HCT116 (cell line): ENCODE measurements at regions not wholly inside any gene's neighbourhood (a gene's known extent, or its start where the extent isn't known, plus 50 kb on each side); places are given as distances from the start of the nearest gene placed in this dataset.

Experiments used
- ATAC-seq: fragments of 200-7000 bp; cut with Tn5 transposase; 2 replicates; pipeline ENCODE4 v1.9.1; 2020; ENCODE audit warnings: mild to moderate bottlenecking, moderate library complexity
- BruUV-seq: library from RNA; stranded (reverse); fragments of 400-500 nt; replicated peaks from 2 replicates; lab custom pipeline; 2021; lab: Mats Ljungman, UMichigan
- CTCF ChIA-PET: fragments of 300-600 bp; sonication (Branson Sonifier 250); formaldehyde crosslinking; loops from one replicate; lab custom pipeline; 2021; ENCODE audit warnings: antibody characterized with exemption; lab: Charles Lee
- POLR2A ChIA-PET: fragments of 300-600, 350-600 bp; sonication (Branson Sonifier 250); formaldehyde crosslinking; loops from one replicate; lab custom pipeline; 2021; ENCODE audit warnings: antibody characterized with exemption; lab: Charles Lee
- RAD21 ChIA-PET, 2 experiments: fragments of 300-600 bp; sonication (Branson Sonifier 250); formaldehyde crosslinking; loops; one replicate each; lab custom pipeline; 2023; ENCODE audit warnings: low total read pairs in 2 of 2; ENCODE audit not compliant: uncharacterized antibody in 2 of 2, unreplicated experiment in 2 of 2, low non-redundant PET in 1 of 2; lab: Charles Lee
- DNase-seq: peaks from one replicate; pipeline ENCODE4 v3.0.0-alpha.2; 2010; ENCODE audit warnings: low read depth, low spot score
- H2AFZ ChIP-seq: fragments of 200-600 bp; shearing (Covaris generic), sonication (generic); 2 replicates; pipeline ENCODE4 v1.6.1; 2017; ENCODE audit warnings: low read depth, mixed run types, mixed read lengths, antibody characterized with exemption, low read length; ENCODE audit not compliant: poor library complexity, severe bottlenecking
- H3K27ac ChIP-seq: 2 replicates; pipeline ENCODE4 v1.5.1; 2012; ENCODE audit warnings: low read depth, low read length
- H3K27me3 ChIP-seq: fragments of 200-600 bp; sonication (generic); 2 replicates; pipeline ENCODE4 v1.6.1; 2016; ENCODE audit warnings: mixed run types, low read length, mixed read lengths; ENCODE audit not compliant: insufficient read depth
- H3K36me3 ChIP-seq, 2 experiments: fragments of 200-500 bp in 1 of 2; fragments of 200-600 bp in 1 of 2; sonication (Bioruptor generic) in 1 of 2; sonication (generic) in 1 of 2; 2 replicates each; pipeline versions ENCODE4 v1.5.1 to v1.6.1; 2014 to 2016; ENCODE audit warnings: low read length in 2 of 2, inconsistent platforms in 1 of 2, mixed read lengths in 1 of 2, mixed run types in 1 of 2; ENCODE audit not compliant: insufficient read depth in 2 of 2, control insufficient read depth in 1 of 2
- H3K4me1 ChIP-seq, 2 experiments: fragments of 200-600 bp in 1 of 2; sonication (generic) in 1 of 2; 2 replicates each; pipeline versions ENCODE4 v1.5.1 to v1.6.1; 2012 to 2017; ENCODE audit warnings: low read length in 2 of 2, inconsistent platforms in 1 of 2, mild to moderate bottlenecking in 1 of 2, mixed read lengths in 1 of 2, mixed run types in 1 of 2, moderate library complexity in 1 of 2; ENCODE audit not compliant: insufficient read depth in 2 of 2, control insufficient read depth in 1 of 2
- H3K4me2 ChIP-seq: fragments of 200-600 bp; sonication (generic); 2 replicates; pipeline ENCODE4 v1.6.1; 2017; ENCODE audit warnings: mixed run types, low read length, mixed read lengths
- H3K4me3 ChIP-seq, 2 experiments: fragments of 200-600 bp in 1 of 2; sonication (generic) in 1 of 2; replicated peaks in 1 of 2; 2 replicates each; pipeline ENCODE4 v1.5.1; 2011 to 2016; ENCODE audit warnings: low read length in 2 of 2, control low read depth in 1 of 2, low read depth in 1 of 2, mild to moderate bottlenecking in 1 of 2, mixed read lengths in 1 of 2, mixed run types in 1 of 2
- H3K79me2 ChIP-seq: fragments of 200-600 bp; sonication (generic); 2 replicates; pipeline ENCODE4 v1.6.1; 2017; ENCODE audit warnings: mild to moderate bottlenecking, mixed run types, low read length, moderate library complexity, mixed read lengths; ENCODE audit not compliant: insufficient read depth
- H3K9ac ChIP-seq: fragments of 200-600 bp; sonication (generic); 2 replicates; pipeline ENCODE4 v1.6.1; 2016; ENCODE audit warnings: low read length, mixed read lengths
- H3K9me2 ChIP-seq: fragments of 200-600 bp; sonication (generic), shearing (Covaris generic); 2 replicates; pipeline ENCODE4 v1.6.1; 2017; ENCODE audit warnings: mixed run types, mild to moderate bottlenecking, moderate library complexity; ENCODE audit not compliant: insufficient read depth
- H3K9me3 ChIP-seq, 2 experiments: fragments of 200-500 bp in 1 of 2; fragments of 200-600 bp in 1 of 2; sonication (Bioruptor generic) in 1 of 2; sonication (generic) in 1 of 2; 2 replicates each; pipeline ENCODE4 v1.6.1; 2014 to 2017; ENCODE audit warnings: low read length in 2 of 2, mixed read lengths in 2 of 2, inconsistent platforms in 1 of 2, low read depth in 1 of 2, mild to moderate bottlenecking in 1 of 2, mixed run types in 1 of 2, moderate library complexity in 1 of 2; ENCODE audit not compliant: control insufficient read depth in 1 of 2, insufficient read depth in 1 of 2
- H4K20me1 ChIP-seq: fragments of 200-600 bp; sonication (generic), shearing (Covaris generic); 2 replicates; pipeline ENCODE4 v1.6.1; 2017; ENCODE audit warnings: mixed run types, mild to moderate bottlenecking, moderate library complexity; ENCODE audit not compliant: insufficient read depth
- CBX3 ChIP-seq: IDR thresholded peaks from 2 replicates; pipeline ENCODE4 v1.6.1; 2012; ENCODE audit warnings: low read depth
- CEBPB ChIP-seq: IDR thresholded peaks from 2 replicates; pipeline ENCODE4 v1.6.1; 2012; ENCODE audit warnings: low read depth
- CTCF ChIP-seq, 3 experiments: fragments of 200-600 bp in 1 of 3; sonication (generic) in 1 of 3; IDR thresholded peaks in 2 of 3; conservative IDR thresholded peaks in 1 of 3; 2 replicates each; pipeline ENCODE4 v1.5.1; 2012 to 2017; ENCODE audit warnings: low read depth in 2 of 3, low read length in 2 of 3, antibody characterized with exemption in 1 of 3, borderline replicate concordance in 1 of 3, control low read depth in 1 of 3, mild to moderate bottlenecking in 1 of 3, mixed read lengths in 1 of 3, mixed run types in 1 of 3, moderate library complexity in 1 of 3; ENCODE audit not compliant: insufficient read depth in 1 of 3
- EGR1 ChIP-seq: IDR thresholded peaks from 2 replicates; pipeline ENCODE4 v1.6.1; 2012; ENCODE audit warnings: low read depth
- ELF1 ChIP-seq: IDR thresholded peaks from 2 replicates; pipeline ENCODE4 v1.6.1; 2012; ENCODE audit warnings: low read depth, borderline replicate concordance
- EZH2 ChIP-seq: fragments of 200-600 bp; sonication (generic); IDR thresholded peaks from 2 replicates; pipeline ENCODE4 v1.6.1; 2017; ENCODE audit warnings: antibody characterized with exemption, mixed run types
- EZH2phosphoT487 ChIP-seq: fragments of 200-600 bp; IDR thresholded peaks from 2 replicates; pipeline ENCODE4 v1.6.1; 2018; ENCODE audit warnings: antibody characterized with exemption, borderline replicate concordance
- FOSL1 ChIP-seq: IDR thresholded peaks from 2 replicates; pipeline ENCODE4 v1.6.1; 2012; ENCODE audit warnings: low read depth
- POLR2A ChIP-seq: IDR thresholded peaks from 2 replicates; pipeline ENCODE4 v1.7.0; 2011; ENCODE audit warnings: borderline replicate concordance; ENCODE audit not compliant: insufficient read depth, insufficient read length; ENCODE audit errors: extremely low read depth
- POLR2AphosphoS5 ChIP-seq: IDR thresholded peaks from 2 replicates; pipeline ENCODE4 v1.6.1; 2011; ENCODE audit warnings: mild to moderate bottlenecking, low read depth, low read length, moderate library complexity
- RAD21 ChIP-seq: IDR thresholded peaks from 2 replicates; pipeline ENCODE4 v1.6.1; 2012; ENCODE audit warnings: low read depth, mild to moderate bottlenecking
- REST ChIP-seq: IDR thresholded peaks from 2 replicates; pipeline ENCODE4 v1.6.1; 2012; ENCODE audit warnings: low read depth
- SP1 ChIP-seq: IDR thresholded peaks from 2 replicates; pipeline ENCODE4 v1.6.1; 2012; ENCODE audit warnings: low read depth
- SRF ChIP-seq: IDR thresholded peaks from 2 replicates; pipeline ENCODE4 v1.6.1; 2012; ENCODE audit warnings: low read depth
- YY1 ChIP-seq: IDR thresholded peaks from 2 replicates; pipeline ENCODE4 v1.6.1; 2011; ENCODE audit warnings: low read length, low read depth, moderate library complexity, mild to moderate bottlenecking; ENCODE audit not compliant: insufficient replicate concordance; ENCODE audit errors: extremely low read depth
- ZFX ChIP-seq: fragments of 450-650 bp; IDR thresholded peaks from 2 replicates; pipeline ENCODE4 v1.6.1; 2017
- ZNF274 ChIP-seq: fragments of 200-500 bp; sonication (Bioruptor generic); IDR thresholded peaks from 2 replicates; pipeline ENCODE4 v1.6.1; 2014; ENCODE audit warnings: mild to moderate bottlenecking, low read depth, low read length, inconsistent platforms
- intact Hi-C: fragments of 100-400 bp; cut with micrococcal nuclease; formaldehyde crosslinking; loops from 2 replicates; pipeline ENCODE4 v1.10.0; 2022
- TF ChIP-seq, protein P1 (sequence below): IDR thresholded peaks from 2 replicates; pipeline ENCODE4 v1.6.1; 2012
- TF ChIP-seq, protein P2 (sequence below): IDR thresholded peaks from 2 replicates; pipeline ENCODE4 v1.6.1; 2012

- no peak overlapping the region for H3K4me2 ChIP-seq
- no peaks in the 10 kb centered on the region; a peak in 1 of 4 replicates for H3K4me1 ChIP-seq
- TF ChIP-seq CTCF (IDR thresholded peaks at IDR 0.05 in 2 of 3, conservative IDR thresholded peaks at IDR 0.05 in 1 of 3; ENCODE audit: borderline replicate concordance in 1 of 3, insufficient read depth in 1 of 3, low read depth in 2 of 3, low read length in 2 of 3) (no peak), SRF (no peak), ZNF274 (no peak), RAD21 (no peak), CEBPB (no peak), REST (no peak), ELF1 (no peak), EGR1 (no peak), SP1 (no peak), POLR2A (no peak), YY1 (no peak), EZH2phosphoT487 (no peak), POLR2AphosphoS5 (no peak), FOSL1 (no peak), EZH2 (no peak), CBX3 (no peak), ZFX (no peak)
- TF ChIP-seq, protein P1, sequence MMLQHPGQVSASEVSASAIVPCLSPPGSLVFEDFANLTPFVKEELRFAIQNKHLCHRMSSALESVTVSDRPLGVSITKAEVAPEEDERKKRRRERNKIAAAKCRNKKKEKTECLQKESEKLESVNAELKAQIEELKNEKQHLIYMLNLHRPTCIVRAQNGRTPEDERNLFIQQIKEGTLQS, result no peak
- TF ChIP-seq, protein P2, sequence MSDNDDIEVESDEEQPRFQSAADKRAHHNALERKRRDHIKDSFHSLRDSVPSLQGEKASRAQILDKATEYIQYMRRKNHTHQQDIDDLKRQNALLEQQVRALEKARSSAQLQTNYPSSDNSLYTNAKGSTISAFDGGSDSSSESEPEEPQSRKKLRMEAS, result no peak
- intact Hi-C loops, result no loop called here
- H3K9me2 ChIP-seq, result no peaks in the 10 kb centered on the region; the same call in 1 of the 2 replicates
- no peak overlapping the region for H3K27ac ChIP-seq
- CTCF ChIA-PET, result interaction anchor here (1.0 to 1.8 kb wide), 2 partner anchors 12 to 18 kb away, joined by 3 to 6 read pairs; no protein-coding TSS in a partner anchor
- H3K4me3 ChIP-seq, result no peak overlapping the region
- RAD21 ChIA-PET, result no interaction called here
- POLR2A ChIA-PET, result no interaction called here
- peak overlapping the region; percentile 71 for H2AFZ ChIP-seq
- BruUV-seq, result no TSS peak
- no peaks in the 10 kb centered on the region for H3K27me3 ChIP-seq
- H3K9ac ChIP-seq, result no peak overlapping the region
- DNase-seq (no peak), ATAC-seq (no peak)
- H3K79me2 ChIP-seq, result no peaks in the 10 kb centered on the region
- H4K20me1 ChIP-seq, result no peaks in the 10 kb centered on the region
- no peaks in the 10 kb centered on the region for H3K9me3 ChIP-seq
- no peaks in the 10 kb centered on the region for H3K36me3 ChIP-seq
These were observed 62.2 kb upstream of the ANXA1 start for GRCh38 chr9:73089304-73089985.
